GM19467 (cell line): ENCODE measurements at regions not wholly inside any gene's neighbourhood (a gene's known extent, or its start where the extent isn't known, plus 50 kb on each side); places are given as distances from the start of the nearest gene placed in this dataset.
A peak's percentile ranks its signal among the peaks of the same experiment; 100 is the strongest.
"Not testable (repeated sequence)": the region's sequence is repeated elsewhere in the genome, so short reads cannot be mapped to it uniquely, and the experiment has no call there.

Source experiments
- ATAC-seq: cut with Tn5 transposase; IDR thresholded peaks from one replicate; pipeline ENCODE4 v1.9.1; 2021; ENCODE audit warnings: mild to moderate bottlenecking, moderate library complexity; ENCODE audit not compliant: unreplicated experiment

DNA sequence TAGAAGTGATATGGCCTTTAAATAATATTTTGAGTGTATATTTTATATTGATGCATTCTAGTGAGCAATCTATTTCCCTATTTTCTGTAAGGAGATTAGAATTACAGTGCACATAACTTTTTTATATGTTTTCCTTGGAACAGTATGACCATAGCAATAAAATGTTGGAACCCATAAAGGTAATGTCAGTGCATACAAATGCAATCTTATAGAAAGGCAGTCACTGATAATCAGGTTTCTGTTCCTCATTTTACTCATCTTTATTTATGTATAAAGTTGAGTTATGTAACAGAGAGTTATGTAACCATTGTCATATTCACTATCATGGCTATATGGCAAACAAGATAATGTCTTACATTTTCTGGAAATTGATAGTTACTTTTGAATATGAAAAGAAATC, 179.9 kb upstream of the NETO1 start:
- no peak for ATAC-seq

- ATAC-seq: no peak
These were observed 177.2 kb upstream of the NETO1 start for GRCh38 chr18:73045037-73045436.

DNA sequence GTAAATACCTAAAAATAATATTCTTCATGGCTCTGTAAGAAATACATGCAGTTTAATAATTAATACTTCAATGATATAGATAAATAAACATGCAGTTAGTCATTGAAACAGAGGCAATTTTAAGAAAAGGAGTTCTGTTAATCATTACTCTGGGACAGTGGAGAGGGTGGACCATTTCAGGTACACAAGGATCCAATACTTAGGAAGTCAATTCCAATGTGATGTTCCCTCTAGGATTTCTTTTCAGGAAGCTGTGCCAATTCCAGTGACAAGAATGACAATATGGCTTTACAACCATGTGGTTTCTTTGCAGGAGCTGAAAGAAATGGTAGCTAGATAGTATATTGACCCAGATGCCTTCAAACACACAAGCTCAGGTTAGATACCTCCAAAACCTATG, 175.8 kb upstream of the NETO1 start:
- ATAC-seq: no peak

DNA sequence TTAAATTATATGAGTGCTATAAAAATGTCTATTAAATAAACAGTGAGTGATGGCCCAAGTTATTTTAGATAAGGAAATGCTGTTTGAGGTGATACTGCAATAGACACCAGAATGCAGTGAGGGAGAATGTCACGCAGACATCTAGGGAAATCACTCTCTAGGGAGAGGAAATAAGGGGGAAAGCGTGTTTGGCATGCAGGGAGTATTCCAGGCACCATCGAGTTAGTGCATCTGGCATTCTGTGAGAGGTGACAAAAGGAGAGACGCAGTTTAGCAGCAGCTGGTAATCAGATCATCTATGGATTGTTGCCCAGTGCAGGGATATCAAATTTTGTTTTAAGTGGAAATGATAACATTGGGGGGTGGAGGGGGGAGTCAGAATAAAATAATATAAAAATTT, 175.4 kb upstream of the NETO1 start:
- ATAC-seq: no peak

GRCh38 chr18:73040247-73040646, 172.5 kb upstream of the NETO1 start:
- ATAC-seq: no peak

DNA sequence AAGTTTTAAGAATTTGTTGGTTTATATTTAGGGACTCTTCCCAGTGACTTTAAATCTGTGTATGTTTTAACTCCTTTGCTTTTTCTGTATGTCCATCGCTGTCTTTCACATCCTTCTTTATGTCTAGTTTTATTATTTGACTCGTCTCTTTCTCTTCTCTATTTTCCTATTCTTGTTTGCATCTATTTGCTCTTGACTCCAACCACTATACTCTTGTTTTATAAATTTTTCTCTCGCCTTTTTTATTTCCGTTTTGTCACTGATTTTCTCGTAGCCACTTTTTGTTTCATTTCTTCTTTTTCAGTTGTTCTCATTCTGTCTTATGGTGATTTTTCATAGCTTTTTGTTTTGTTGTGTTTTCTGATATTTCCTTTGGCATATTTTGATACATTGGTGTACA, 170.5 kb upstream of the NETO1 start:
- no peak for ATAC-seq

GRCh38 chr18:73023975-73024374, 156.2 kb upstream of the NETO1 start:
- ATAC-seq: no peak

GRCh38 chr18:73009691-73010090, 141.9 kb upstream of the NETO1 start:
- ATAC-seq: no peak

DNA sequence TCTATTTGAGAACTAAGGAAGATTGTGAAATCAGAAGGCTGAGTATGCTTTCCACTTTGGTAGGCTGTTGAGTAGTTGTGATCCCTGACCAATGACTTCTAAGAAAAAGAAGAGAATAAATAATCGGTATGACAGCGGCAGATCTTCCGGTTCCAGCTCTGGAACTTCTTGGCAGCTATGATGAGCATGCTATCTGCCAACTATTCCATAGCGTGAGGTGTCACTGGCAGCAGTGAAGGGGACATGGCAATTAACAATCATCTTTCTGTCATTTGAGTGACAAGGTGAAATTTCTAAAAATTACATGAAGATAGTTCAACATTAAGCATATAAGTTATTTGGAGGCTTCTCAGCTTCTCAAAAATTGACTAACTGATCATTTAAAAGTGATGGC, 140.1 kb upstream of the NETO1 start:
- no peak for ATAC-seq

DNA sequence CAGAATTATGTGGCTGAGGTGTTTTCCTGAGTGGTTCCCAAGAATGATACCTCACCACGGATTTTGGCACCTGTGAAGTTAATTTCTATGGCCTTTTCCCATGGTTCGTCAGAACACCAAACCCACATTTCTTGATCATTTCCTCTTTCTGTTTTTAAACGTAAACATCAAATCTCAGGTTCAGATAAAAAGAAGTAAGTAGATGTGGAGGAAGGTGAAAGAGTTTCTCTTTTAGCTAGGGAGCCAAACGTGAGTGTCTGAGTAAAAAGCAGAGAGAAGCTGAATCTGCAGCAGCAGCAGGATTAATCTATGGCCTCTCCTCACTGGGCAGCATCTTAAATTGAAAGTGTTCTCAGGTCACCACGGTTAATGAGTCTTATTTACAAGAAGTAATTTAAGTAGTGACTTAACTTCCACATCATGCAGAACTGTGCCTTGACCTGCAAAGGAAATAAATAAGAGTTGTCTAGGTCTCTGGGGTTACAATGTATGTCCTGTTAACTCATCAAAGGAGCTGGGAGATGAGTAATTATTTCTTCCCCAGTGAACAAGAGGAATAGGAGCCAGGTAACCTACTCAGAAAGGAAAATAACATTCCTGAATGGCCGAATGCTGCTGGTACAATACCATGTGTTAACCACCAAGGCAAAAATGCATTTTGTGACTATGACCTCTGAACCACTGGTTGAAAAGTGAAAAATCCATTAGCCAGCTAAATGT, 139.6 kb upstream of the NETO1 start:
- ATAC-seq: no peak

DNA sequence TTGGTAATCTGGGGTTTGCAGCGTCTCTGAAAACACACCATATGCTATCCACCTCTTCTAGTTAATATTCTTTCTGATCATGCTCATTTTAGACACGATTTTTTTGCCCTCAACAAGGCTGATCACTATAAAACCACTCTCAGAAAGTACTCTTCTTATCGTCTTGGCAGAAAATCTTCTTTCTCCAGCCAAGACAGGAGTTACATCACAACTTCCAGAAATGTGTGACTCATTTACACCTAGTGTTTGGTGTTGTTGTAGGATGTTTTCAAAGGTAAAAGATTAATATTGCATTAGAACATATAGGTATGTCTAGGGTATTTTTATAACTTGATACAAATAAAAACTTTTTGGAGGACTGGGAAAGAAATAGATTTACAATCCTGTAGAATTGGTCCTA, 138.5 kb upstream of the NETO1 start:
- ATAC-seq: no peak

DNA sequence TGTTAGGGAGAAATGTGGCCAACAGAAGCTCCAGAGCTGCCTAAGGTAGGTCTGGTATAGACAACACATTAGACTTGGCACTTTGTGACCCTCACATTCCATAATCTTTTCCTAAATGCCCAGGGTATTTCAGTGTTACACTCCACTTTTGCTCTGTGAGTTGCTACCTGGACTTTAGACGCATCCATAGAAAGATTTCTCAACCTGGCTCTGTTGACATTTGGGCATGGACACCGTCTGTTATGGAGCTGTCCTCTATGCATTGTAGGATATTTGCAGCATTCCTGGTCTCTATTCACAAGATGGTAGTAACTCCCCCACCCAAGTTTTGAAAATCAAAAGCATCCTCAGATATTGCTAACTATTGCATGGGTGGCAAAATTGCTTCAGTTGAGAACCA, 136.5 kb upstream of the NETO1 start:
- no peak for ATAC-seq

DNA sequence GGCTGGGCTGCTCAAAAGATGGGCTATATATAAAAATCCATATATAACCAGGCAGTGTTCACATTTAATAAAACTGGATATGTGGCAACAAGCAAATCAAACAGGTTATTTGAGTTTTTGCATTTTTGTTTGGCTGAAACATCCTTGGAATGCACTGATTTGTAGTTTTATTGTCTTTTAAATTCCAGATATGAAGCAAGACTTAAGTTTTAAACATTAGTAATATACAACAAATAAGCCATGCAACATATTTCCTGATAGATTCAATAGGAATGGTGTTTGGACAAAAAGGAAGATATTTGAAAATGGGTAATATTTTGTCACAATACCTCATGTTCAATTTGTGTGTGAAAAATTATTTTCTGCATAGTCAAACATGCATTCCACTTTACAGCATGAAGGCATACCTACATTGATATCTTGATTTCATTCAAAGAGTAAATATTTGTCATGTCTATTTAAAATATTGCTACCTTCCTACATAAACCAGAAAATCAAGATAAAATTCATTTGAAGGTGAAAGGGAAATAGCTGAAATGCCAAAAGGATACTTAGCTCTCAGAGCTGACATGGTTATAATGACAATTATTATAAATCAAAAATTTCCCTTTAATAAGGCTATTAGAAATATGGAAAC, 132.3 kb upstream of the NETO1 start:
- ATAC-seq: no peak

DNA sequence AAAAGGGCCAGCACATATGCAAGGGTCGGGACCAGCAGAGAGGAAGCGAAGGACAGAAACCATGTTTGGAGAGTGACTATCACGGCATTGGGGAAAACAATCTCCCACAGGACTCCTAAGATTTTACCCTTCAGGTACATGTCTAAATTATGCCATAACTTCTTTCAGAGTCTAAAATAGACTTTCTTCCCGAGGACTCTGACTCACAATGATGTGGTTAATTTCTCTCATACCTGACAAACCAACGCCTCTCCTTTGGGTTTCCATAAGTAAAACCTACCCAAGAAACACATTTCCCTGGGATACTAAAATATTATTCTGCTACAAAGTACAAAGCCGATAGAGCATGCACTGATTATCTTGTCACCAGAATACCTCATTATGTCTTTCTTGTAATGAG, 127.8 kb upstream of the NETO1 start:
- no peak for ATAC-seq

DNA sequence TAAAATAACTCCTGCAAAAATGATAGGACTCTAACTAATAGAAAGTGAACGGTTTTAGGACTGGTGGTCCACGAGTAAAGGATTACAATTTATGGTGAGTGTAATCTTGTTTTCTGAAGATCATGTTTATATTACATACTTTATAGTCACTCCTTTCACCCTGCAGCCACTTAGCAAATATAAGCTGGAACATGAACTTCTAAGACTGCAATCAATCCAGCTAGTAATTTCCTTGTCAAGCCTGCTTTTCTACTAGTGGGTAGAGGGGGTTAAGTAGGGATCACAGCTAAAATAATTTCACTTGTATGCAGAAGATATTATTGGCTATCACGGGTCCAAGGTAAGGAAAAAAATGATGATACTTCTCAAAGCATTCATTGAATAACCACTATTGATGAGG, 125.5 kb upstream of the NETO1 start:
- ATAC-seq: no peak

DNA sequence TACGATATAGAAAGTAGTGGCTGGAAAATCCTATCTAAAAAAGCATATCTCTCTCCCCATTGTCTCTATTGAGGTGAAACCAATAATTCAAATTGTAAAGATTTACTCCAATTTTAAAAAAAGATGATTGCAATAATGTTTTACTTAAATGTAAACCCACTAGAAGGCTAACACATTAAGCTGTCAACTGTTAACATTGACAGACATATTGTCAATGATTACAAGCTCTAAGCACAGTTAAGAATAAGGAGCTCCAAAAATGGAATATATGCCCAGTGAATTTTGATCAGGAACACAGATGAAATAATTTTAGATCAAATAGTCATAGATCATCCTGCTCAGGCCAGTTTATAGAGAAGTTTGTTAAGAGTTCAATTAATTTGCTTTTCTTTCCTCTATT, 123.6 kb upstream of the NETO1 start:
- ATAC-seq: no peak

GRCh38 chr18:72987570-72987969, 119.8 kb upstream of the NETO1 start:
- not testable (repeated sequence) for ATAC-seq

- peak; percentile 46 for ATAC-seq
These were observed 118.3 kb upstream of the NETO1 start for GRCh38 chr18:72986103-72986502.

DNA sequence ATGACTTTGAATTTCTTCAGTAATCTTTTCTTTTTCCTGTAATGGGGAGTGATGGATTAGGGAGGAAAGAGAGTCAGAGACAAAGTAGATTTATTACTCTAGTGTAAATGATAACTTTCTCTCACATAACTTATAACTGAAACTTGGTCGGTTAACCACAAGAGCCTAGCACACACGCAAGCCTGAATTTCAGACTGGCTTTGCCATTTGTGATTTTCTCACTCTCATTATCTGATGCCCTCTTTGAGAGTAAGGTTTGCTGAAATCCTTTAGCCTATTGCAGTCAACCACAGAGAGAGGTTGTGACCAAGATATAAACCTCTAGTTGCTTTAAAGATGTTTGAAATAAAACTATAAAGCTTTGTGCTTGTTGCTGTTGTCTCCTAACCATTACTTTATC, 117.9 kb upstream of the NETO1 start:
- ATAC-seq: peak; percentile 83

DNA sequence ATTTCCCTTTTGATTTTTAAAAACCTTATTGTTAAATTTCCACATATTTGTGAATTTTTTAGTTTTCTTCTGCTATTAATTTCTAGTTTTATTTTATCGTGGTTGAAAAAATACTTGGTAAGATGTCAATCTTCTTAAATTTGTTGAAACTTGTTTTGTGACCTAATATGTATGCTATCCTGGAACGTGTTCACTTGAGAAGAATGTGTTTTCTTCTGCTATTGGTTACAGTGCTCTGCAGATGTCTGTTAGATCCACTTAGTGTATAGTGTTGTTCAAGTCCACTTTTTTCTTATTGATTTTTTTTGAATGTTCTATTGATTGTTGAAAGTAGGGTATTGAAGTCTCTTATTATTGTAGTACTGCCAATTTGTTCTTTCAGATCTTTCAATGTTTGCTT, 116.5 kb upstream of the NETO1 start:
- no peak for ATAC-seq

GRCh38 chr18:72973841-72974240, 106.1 kb upstream of the NETO1 start:
- no peak for ATAC-seq

DNA sequence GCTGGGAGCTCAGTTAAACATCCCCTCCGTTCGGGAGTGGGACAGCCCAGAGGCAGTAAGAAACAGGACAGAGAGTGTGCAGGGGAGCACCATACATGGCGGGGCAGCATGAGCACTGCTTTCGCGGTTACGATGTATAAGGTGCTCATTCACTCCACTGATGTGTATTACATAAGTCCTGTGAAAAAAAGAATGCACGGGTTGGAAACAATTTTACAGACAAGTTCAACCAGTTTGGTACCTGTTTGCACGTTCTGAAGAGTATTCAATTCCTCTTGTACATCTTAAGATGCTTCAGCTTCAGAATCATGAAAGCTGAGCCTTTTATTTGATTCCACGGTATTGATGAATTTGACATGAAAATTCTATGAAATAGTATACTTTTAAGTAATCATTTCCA, 97.8 kb upstream of the NETO1 start:
- no peak for ATAC-seq

DNA sequence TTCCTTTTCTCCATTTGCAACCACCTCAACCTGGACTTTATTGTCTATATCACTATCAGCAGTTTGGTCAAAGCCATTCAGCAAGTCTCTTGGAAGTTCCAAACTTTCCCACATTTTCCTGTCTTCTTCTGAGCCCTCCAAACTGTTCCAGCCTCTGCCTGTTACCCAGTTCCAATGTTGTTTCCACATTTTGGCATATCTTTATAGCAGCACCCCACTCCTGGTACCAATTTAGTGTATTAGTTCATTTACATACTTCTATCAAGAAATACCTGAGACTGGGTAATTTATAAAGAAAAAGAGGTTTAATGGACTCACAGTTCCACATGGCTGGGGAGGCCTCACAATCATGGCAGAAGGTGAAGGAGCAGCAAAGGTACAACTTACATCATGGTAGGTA, 90.4 kb upstream of the NETO1 start:
- ATAC-seq: not testable (repeated sequence)
